ENCODE measurements at regions not wholly inside any gene's neighbourhood (a gene's known extent, or its start where the extent isn't known, plus 50 kb on each side); places are given as distances from the start of the nearest gene placed in this dataset.
A peak's percentile ranks its signal among the peaks of the same experiment; 100 is the strongest.
"Not testable (repeated sequence)": the region's sequence is repeated elsewhere in the genome, so short reads cannot be mapped to it uniquely, and the experiment has no call there.

DNA sequence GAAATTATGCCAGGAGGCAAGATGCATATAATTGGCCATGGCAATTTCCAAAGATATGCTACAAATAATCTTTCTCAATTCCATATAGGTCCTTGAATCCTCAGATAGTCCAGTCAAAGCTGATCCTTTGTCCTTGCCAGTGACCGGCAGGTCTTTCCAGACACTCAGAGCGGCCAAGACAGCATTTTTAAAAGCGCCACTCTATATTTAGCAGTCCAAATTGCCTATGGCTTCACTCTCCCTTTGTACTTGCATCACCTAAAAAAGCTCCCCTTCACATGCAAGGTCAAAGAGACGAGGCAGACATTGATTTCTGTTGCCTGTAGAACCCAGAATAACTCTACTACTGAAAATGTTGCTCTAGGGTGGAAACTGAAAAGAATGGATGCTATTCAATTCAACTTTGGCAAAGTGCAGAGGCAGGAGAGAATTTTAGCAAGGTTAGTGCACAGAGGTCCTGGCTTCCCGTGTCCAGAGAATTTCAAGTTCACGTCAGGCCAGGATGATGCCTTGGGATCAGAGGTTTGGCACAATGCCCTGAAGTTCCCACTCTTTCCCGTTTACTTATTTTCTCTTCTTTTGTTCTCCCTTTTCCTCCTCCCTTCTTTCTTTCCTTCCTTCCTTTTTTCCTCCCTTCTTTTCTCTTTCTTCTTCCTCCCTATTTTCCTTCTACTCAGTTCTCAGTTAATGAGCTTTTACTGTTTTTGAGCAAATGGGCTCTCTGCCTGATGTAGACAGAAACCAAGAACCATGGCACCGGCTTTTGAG is 108.5 kb downstream of the KCNK1 start:
- TF ChIP-seq, protein P1, sequence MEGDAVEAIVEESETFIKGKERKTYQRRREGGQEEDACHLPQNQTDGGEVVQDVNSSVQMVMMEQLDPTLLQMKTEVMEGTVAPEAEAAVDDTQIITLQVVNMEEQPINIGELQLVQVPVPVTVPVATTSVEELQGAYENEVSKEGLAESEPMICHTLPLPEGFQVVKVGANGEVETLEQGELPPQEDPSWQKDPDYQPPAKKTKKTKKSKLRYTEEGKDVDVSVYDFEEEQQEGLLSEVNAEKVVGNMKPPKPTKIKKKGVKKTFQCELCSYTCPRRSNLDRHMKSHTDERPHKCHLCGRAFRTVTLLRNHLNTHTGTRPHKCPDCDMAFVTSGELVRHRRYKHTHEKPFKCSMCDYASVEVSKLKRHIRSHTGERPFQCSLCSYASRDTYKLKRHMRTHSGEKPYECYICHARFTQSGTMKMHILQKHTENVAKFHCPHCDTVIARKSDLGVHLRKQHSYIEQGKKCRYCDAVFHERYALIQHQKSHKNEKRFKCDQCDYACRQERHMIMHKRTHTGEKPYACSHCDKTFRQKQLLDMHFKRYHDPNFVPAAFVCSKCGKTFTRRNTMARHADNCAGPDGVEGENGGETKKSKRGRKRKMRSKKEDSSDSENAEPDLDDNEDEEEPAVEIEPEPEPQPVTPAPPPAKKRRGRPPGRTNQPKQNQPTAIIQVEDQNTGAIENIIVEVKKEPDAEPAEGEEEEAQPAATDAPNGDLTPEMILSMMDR (IDR thresholded peaks at IDR 0.05; ENCODE audit: insufficient read depth, missing control alignments) = no peak
- FAIRE-seq = no peak
- no peak for DNase-seq (ENCODE audit: insufficient read length, low spot score)

DNA sequence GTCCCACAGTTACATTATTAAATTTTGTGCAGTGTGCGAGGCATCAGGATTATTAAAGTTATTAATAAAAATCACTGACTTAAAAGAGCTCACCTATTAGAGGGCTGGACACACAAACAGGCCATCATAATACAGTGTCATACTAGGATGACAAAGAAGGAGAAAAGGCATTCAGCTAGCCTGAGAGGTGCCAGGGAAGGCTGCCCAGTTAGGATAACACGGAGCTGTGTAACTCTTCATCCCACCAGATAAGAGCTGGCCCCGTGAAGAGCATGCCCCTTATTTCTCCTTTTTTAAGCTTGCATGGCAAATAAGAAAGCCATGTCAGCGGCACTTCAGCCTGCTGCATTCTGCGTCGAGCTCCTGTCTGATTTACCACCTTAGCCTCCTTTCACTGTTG is 109.5 kb downstream of the KCNK1 start:
- DNase-seq (ENCODE audit: insufficient read length, low spot score) (no peak), FAIRE-seq (no peak)
- TF ChIP-seq, protein P1 (IDR thresholded peaks at IDR 0.05; ENCODE audit: insufficient read depth, missing control alignments) = no peak

DNA sequence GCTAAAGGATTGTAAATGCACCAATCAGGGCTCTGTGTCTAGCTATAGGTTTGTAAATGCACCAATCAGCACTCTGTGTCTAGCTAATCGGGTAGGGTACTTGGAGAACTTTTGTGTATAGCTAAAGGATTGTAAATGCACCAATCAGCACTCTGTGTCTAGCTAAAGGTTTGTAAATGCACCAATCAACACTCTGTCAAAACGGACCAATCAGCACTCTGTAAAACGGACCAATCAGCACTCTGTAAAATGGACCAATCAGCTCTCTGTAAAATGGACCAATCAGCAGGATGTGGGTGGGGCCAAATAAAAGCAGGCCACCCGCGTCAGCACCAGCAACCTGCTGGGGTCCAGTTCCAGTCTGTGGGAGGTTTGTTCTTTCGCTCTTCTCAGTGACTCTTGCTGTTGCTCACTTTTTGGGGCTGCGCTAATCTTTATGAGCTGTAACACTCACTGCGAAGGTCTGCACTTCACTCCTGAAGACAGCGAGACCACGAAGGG is 110.3 kb downstream of the KCNK1 start:
- not testable (repeated sequence) for DNase-seq (ENCODE audit: insufficient read length, low spot score); FAIRE-seq

DNA sequence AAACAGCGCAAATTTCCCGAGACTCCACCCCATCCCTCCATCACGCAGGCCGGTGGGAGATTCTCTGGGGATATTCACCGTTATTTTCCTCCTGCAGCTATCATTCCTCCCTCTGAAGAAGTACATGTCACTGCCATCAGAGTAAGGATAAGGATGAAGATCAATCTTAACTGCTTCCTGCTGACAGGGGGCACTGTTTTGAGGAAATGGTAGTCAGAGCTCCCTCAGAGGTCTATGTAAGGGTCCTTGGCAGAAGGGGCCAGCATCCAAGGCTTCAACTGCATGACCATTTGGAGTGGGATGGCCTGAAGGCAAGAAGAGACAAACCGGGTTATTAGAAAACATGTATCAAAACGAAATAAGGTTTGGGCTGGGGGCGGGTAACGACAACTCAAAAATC is 111.5 kb downstream of the KCNK1 start:
- DNase-seq (ENCODE audit: insufficient read length, low spot score) = no peak
- FAIRE-seq = no peak
- TF ChIP-seq, protein P1 (IDR thresholded peaks at IDR 0.05; ENCODE audit: insufficient read depth, missing control alignments) = no peak

DNA sequence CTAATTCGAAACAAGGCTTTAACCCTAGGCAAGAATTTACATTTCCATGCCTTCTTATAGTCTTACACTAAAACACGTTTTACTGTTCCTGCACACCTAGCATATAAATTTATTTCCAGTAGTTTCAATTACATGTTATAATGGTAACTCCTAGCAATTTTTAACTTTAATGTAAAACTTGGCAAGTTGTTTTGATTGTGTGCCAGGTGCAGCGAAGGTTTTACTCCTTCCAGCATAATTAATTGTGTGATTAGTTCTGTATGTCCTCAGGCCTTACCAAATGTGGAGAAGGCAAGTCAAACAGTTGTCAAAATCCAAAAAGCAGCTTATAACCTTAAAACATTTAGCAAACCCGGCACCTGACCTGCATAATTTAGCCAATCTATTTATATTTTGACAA is 114.8 kb downstream of the KCNK1 start:
- FAIRE-seq (peak; percentile 29), DNase-seq (ENCODE audit: insufficient read length, low spot score) (no peak)
- TF ChIP-seq, protein P1 (IDR thresholded peaks at IDR 0.05; ENCODE audit: insufficient read depth, missing control alignments) = no peak

DNA sequence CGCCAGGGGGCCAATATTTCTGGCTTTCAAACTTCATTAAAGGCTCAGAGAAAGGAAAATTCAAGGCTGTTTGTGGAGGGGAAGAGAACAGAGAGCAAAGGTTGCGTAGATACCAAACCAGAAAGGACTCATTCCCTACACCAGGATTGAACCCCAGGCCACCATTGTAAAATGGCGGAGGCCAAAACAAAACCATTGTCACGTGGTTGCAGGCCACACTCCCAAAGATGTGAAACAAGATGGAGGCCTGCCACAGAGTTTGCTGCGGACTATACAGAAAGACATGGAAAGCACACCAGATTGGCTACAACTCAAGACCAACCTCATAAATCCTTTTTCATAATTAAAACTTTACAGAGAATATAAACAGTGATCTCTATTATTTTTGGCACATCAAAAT is 116.5 kb downstream of the KCNK1 start:
- DNase-seq (ENCODE audit: insufficient read length, low spot score) (no peak), FAIRE-seq (peak; percentile 63)
- TF ChIP-seq, protein P1 (IDR thresholded peaks at IDR 0.05; ENCODE audit: insufficient read depth, missing control alignments) = no peak

DNA sequence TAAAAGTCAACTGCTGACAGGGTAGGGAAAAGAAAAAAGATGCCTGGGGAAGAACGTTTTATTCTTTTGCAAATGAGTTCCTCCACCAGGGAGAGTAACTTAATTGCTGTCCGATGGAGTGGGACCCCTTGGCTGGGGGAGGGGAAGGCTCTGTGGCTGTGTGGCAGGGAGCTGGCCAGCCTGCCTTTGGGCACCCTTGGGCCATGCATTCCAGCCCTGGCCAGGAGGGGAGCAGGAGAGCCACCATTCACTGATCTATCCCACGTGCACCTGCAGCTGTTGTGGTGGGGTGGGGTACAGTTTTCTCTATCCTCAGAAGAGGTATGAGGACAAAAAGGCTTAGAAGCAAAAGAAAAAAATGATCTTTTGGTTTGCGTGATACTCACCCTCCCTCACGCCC is 116.9 kb downstream of the KCNK1 start:
- FAIRE-seq = no peak
- no peak for DNase-seq (ENCODE audit: insufficient read length, low spot score)
- TF ChIP-seq, protein P1 (IDR thresholded peaks at IDR 0.05; ENCODE audit: insufficient read depth, missing control alignments) = no peak

All from D721Med (cell line).